ENCODE measurements at regions not wholly inside any gene's neighbourhood (a gene's known extent, or its start where the extent isn't known, plus 50 kb on each side); places are given as distances from the start of the nearest gene placed in this dataset.

DNA sequence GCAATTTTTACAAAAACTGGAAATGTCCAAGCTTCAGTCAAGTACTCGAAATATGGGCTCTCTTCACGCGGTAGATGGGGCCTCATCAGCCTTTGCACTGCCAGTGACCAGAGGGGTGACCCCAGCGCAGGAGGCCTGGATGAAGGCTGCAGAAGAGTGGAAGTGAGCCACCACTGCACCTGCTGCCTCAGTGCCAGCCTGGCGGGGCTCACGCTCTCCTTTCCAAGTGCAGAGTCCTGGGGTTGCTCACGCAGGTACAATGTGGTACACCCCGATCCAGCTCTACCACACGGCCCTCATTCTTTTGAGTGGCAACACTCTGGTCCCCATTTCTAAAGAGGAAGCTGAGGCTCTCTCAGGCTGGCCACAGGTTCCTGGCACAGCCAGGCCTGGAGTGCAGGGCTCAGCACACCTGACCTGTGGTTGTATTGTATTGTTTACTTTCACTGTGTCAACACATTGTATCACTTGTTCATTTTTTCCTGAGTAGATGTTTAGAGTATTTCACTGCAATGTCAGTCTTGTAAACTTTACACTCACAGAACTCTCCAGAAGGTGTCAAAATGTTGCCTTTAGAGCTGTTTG lies 97.3 kb upstream of the SOX1 start:
- DNase-seq (ENCODE audit: low spot score): no peak

DNA sequence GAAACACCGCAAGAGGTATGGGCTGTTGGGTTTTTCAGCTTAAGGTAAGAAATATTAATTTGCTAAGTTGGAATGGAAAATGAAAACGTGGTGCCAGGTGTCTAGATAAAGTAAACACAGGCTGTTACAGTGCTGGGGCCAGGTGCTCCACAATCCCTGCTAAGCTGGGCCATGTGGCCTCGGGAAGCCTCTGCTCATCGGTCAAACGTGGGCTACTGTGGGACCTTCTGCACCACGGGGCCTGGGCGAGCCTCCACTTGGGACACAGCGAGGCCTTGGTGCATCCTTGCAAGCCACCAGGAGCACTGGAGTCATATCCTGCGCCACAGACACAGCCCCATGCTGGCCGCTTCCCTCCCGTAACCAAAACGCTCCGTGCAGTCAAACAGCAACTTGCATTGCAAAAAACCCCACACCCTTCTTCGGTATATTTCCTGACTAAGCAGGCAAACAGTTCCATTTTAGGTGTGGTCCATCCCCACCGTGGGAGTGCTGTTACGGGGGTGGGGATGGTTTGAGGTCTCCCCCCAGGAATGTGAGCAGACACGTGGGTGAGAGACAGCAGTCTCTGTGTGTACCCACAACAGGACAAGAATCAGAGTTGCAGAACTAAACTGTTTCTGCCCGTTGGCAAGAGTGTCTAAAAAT lies 96.3 kb upstream of the SOX1 start:
- no peak for DNase-seq (ENCODE audit: low spot score)

DNA sequence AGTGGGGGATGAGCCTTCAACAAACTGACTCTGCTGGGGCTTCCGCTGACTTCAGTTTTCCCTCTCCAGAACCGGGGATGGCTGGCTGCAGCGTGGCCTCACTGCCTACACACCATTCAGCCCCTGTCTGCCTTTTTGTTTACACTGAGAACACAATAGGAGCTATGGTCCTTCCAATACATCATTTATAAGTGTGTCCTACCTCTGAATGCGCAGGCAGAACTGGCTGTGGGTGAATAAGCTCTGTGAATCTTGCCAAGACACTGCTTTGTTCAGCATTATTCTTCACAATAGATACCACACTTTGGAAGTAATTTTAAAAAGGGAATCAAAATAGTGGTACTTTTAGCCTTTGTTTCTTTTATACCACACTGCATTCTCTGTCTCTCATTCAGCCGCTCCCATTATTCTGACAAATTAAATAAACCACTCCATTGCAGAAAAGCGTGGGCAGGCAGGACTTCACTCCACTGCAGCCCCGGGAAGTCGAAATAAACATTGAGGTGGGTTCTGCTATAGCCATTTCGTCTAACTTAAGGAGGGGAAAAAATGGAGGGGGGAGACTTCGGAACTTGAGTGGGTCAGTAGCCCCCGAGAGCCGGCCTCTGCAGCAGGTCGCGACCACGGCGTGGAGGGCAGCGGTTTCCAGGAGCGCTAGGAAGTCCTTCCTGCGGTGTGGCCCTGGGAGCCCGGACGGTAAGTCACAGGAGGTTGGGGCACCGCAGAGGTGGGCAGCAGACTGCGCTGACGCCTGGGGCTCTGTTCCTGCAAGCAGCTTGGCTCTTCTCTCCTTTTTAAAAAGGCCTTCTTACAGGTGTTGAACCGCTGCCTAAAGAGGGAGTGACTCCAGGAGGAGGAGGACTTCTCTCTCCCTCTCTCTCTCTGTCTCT lies 94.8 kb upstream of the SOX1 start:
- DNase-seq (ENCODE audit: low spot score): no peak

DNA sequence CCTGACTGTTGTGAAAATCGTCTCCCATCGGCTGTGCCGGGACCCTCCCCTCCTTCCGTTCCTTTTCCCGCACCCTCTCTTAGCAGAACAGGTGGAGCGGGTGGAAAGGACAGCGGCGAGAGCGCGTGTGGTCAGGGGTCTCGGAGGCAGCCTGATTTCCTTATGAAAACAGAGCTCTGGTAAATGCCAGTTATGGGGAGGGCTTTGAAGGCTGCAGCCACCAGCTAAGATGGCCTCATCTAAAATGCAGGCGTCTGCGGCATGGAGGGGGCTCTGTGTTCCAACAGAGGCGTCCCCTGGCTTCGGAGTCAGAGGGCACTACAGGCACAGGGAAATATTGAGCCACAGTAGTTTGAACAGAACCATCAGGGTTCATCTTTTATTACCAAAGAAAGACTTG lies 93.8 kb upstream of the SOX1 start:
- DNase-seq (ENCODE audit: low spot score): no peak

DNA sequence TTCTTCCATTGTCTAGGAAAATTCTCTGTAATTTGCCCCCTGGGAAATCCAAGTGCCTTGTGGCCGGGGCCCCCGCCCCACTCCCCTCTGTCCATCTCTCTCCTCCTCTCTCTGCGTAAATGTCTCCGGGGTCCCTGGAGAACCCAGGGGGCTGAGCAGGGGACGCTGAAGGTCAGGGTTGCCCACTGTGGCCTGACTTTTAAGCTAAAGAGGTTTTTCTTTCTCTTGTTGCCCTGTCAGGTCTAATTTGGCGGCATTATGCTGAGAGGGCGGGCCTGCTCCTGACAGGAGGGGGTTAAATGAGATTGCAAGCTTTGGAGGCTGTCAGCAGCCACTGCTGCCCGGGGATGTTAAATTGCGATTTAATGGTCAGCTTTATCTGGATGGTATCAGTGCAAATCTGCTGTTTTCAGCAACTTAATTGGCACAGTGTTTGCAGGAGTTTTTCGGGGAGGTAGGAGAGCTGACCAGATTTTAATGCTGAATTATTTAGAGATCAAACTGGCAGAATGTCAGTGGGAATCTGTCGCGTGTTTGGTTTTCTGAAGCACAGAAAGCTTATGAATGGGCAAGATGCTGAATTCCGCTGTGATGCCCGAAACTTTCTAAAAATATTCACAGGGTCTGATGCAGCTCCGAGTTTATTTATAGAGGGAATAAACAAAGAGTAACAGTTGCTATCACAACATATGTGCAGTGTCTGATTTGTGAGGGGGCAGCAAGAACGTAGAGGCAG lies 93.2 kb upstream of the SOX1 start:
- DNase-seq (ENCODE audit: low spot score): no peak

DNA sequence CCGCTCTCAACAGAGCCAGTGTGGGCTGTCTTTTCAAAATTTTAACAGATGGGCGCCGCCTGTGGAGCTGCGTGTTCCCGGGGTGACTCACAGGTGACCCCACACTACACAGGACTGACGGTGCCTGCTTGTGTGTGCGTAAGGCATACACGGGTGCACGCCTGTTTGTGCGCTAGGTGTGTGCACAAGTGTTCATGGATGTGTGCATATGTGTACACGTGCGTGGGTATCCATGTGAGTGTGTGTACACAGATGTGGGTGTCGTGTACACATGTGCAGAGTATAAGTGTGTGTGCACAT lies 92.7 kb upstream of the SOX1 start:
- DNase-seq (ENCODE audit: low spot score): no peak

DNA sequence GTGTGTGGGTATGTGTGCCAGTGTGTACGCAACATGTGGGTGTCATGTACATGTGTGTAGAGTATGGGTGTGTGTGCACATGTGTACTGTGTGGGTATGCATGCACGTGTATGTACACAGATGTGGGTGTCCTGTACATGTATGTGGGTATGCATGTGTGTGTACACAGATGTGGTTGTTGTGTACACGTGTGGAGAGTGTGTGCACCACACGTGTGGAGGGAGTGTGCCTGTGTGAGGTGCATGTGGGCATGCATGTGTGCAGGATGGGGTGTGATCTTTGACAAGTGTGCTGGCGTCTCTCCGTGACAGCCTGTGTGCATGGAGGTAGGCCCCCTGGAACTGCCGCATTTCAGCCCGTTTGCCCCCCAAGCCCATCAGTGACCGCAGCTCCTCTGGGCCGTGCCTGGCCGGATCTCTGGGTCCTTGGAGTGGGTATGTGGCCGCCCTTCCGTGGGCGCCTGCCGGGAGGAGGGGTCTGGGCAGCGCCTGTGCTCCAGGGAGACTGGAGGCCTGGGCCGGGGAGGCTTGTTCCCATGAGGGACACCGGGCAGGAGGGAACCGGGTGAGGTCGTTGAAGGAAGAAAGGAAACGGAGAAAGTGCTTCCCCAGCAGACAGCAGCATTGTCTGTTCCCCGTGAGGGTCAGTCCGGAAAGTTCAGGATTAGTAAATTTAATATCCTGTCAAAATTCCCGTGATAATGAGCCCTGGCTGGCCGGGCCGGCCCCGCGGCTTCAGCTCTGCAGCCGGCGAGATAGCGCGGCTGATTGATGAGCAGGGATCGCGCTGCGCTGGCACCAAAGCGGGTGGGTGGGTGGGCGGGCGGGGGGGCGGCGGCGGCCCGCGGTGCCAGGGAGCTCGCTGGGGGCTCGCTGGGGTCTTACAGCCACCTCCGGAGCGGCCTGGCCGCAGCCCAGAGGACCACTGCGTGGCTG lies 91.1 kb upstream of the SOX1 start:
- no peak for DNase-seq (ENCODE audit: low spot score)

DNA sequence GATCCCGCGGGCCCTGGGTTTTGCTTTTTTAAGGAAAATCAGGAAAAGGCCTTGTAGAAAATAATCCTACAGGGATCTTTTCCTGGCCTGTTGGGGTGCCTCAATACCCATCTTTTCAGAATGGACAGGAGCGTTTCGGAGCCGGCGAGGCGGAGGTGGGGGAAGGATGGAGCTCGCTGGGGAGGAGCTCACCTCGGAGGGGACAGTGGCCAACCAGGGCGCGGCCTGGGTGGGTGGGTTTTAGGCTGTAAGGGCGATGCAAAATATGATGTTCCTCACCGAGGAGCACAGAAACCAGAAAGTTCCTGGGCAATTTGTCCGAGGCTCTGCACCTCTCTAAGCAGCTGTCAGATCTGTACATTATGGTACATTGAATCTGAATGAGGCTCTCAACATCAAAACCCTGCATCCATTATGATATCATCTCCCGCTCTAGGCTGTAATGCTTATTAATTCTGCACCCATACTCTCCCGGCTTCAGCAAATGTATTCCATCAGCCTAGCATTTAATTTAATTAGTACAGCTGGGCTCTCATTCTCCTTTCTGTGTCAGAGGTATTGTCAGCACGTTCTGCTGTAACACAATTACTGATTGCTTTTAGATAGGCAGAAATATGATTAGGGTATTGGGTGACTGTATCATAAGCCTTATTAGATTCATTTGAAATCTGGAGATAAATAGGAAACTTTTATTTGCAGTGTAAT lies 90.3 kb upstream of the SOX1 start:
- DNase-seq (ENCODE audit: low spot score): no peak

DNA sequence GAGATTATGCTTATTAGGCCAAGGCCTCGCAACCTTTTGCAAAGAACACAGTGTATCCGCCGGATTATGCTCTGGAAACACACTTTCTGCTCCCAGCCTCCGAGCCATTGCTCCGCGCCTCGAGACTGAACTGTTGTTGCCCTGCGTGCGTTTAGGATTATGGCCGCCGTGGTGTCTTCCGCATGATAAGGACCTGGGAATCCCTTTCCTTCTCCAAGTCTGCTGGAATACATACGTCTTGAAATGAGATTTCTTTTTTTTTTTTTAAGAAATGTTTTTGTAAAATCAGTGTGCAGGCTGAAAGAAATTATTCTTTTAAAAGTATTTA lies 89.8 kb upstream of the SOX1 start:
- DNase-seq (ENCODE audit: low spot score): no peak

DNA sequence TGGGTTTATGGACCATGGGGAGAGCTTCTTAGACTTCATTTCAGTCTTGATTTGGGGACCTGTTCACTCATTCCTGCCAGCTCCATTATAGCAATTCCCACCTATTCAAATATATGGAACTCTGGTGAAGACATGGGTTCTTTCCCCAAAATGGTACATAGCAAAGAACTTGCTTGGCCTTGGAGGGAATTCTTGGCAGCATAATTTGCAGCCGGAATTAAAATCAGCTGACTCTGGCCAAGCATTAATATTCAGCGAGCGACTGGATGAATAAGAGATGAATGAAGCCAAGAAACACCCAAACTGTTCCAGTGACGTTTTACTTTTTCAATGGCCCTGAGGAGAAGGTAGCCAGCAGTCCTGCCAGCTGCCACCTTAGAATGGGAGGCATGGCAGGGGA lies 88.4 kb upstream of the SOX1 start:
- no peak for DNase-seq (ENCODE audit: low spot score)

DNA sequence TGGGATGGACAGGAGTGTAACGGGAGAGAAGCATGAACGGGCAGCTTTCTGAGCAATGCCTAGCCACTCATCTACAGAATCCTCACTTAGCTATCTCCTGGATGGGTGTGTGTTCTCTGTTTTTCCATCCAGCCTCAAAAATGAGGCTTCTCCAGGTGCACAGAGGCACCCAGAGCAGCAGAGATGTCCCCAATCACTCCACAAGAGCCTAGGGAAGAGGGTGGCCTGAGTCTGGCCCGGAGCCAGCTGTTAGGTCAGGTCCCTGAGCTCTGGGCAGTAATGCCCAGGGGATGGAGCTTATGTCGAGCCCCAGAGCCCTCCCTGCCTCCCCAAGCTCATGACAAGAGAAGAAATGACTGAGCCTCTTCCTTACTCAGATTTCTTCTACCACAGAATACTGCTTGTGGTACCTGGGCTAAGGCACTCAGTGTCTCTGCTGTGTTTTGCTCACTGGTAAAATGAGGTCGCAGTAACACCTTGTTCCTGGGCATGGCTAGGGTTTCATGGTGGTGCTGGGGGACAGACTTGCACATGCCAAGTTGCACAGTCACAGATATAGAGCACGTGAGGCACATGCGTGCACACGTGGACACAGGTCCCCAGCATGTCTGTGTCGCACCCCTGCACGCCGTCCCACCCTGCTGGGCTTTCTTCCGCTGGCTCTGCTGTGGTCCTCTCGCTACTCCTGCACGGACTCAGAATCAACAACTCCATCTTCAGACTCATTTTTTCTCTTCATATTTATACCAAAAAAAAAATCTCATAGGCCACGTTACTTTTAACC lies 86.6 kb upstream of the SOX1 start:
- DNase-seq (ENCODE audit: low spot score): no peak

DNA sequence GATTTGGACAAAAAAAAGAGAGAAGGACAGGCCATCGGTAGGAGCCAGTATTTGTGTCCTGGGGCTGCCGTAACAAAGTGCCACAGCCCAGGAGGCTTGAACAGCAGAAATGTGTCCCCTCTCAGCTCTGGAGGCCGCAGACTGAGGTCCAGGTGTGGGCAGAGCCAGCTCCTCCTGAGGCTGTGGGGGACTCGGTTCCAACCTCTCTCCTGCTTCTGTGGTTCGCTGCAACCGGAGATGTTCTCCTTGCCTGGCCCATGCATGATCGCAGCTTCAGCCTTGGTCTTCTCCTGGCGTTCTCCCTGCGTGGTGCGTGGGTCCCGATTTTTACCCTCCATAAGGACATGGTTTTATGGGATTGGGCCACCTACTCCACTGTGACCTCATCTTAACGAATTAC lies 85.9 kb upstream of the SOX1 start:
- no peak for DNase-seq (ENCODE audit: low spot score)

DNA sequence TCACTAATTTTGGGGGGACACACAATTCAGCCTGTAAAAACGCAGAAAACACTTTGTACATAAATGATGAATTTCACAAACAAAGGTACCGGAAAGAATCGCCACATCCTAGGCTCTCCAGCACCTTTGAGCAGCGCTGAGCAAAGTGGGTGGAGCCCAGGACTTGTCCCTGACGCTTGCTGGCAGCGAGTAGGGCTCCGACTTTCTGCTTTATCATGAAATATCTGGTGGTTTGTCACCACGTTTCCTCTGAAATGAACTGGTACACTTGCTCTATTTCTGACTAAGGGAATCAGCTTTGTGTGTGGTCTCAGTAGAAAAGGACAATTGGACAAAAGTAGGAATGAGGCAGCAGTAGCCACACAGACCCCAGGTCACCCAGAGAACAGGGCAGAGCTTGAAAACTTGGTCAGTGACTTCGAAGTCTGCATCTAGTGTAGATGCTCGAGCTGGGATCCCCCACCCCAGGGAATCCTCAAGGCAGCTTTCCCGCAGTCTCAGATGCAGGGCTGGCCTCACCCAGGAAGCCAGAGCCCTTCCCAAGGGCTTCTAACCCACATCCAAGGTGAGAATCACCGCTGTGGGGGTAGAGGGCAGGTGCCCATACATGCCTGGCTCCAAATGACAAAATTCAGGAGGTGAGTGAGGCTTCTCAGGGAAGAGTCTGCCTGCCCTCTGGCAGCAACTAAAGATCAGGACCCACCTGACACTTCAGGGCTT lies 85.3 kb upstream of the SOX1 start:
- DNase-seq (ENCODE audit: low spot score): no peak

DNA sequence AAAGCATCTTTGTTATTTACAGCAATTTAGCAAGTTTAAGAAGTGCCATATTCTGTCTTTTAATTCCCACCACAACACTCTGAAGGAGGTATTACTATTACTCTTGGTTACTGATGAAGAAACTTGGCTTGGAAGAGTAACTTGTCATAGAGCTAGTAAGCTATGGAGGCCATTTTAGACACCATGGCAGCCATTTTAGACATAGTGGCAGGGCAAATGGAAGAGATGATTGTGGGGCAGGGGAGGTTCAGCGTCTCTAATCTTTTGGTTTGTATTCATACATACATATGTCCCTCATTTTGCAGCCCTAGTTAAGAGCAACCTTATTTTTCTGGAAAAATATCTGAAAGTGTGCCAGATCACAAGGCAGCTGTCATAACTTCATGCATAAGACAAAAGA lies 82.6 kb upstream of the SOX1 start:
- no peak for DNase-seq (ENCODE audit: low spot score)

DNA sequence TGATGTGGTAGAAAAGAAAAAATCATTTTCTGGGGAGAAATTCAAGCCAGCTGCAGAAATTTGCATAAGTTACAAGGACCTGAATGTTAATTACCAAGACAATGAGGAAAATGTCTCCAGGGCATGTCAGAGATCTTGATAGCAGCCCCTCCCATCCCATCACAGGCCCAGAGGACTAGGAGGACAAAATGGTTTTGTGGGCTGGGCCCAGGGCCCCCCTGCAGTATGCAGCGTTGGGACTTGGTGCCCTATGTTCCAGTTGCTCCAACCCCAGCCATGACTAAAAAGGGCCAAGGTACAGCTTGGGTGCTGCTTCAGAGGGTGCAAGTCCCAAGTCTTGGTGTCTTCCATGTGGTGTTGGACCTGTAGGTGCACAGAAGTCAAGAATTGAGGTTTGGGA lies 76.6 kb upstream of the SOX1 start:
- no peak for DNase-seq (ENCODE audit: low spot score)

DNA sequence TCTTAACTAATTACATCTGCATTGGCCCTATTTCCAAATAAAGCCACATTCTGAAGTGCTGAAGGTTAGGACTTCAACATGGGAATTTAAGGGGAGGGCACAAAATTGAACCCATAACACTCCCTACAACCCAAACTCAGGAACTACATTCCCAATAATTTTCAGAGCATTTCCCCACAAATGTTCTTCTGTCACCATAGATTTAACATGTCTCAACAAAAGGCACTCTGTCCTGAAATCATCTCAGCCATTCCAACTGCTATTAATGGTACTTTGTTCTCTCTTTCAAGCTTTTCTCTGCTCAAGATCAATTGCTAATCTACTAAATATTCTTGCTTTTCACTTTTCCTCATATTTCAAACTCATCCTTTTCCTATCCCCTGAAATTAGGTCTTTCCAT lies 74.0 kb upstream of the SOX1 start:
- no peak for DNase-seq (ENCODE audit: low spot score)

DNA sequence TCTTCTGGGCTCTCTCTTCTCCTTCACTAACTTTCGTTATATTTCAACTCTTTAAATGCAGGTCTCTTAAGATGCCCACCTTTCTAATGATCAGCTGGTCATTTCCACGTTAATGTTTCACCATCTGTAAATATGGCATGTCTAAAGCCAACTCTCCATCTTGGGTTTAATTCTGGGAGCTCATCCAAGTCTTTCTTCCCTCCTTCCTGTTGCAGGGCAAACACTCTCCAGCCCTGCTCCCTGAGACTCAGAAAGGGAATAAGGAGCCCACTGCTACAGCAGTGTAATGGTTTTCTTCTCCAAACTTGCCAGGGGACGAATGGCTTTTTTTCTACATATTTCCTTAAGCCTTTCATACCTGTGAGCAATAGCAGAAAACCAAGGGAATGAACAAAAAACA lies 73.3 kb upstream of the SOX1 start:
- no peak for DNase-seq (ENCODE audit: low spot score)

DNA sequence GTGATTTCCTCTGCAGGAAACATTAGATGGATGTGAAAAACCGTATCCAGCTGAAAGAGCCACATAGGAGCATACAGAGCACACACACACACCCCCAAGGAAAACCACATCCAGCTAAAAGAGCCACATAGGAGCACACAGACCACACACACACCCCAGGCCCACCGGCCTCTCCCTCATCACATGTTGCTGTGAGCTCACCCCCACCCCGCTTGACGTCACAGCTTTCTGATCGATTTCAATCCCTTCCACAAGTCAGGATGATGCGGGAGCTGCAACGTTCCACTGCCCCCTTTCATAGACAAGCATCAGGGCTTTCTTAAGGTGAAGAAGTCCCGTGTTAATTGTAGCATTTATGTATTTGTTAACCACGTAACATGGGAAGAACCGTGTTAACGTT lies 72.4 kb upstream of the SOX1 start:
- no peak for DNase-seq (ENCODE audit: low spot score)

DNA sequence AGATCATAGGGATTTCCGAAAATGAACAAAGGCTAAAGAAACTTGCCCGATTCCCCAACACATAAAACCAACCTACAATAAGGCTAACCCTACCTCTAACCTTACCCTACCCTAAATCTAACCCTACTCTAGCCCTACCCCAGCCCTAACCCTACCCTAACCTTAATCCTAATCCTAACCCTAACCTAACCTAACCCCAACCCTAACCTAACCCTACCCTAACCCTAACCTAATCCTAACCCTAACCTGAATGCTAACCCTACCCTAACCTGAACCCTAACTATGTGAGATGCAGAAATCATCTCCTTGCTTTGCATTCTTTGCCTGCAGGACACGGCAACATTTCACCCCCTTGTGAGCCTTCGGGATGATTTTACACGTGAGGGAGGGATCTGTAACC lies 67.6 kb upstream of the SOX1 start:
- no peak for DNase-seq (ENCODE audit: low spot score)

DNA sequence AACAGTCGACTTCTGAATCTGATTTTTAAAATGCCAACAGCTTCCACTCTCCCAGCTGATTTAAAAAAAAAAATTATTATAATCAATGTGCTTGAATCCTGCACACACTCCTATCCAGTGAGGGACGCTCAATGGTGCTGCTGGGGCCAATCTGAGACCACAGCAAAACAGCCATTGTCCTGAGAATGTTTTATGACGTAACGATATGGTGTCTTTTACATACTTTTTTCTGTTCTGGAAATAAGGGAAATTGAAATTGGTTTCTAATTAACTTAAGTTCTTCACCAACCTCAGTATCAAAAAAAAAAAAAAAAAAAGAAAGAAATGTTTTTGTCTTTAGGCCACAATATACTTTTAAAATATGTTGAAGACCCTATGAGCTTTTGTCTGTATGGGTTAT lies 66.1 kb upstream of the SOX1 start:
- no peak for DNase-seq (ENCODE audit: low spot score)

All from D341Med (cell line).